Smooth muscle cell (in vitro differentiated cells): ENCODE measurements at regions not wholly inside any gene's neighbourhood (a gene's known extent, or its start where the extent isn't known, plus 50 kb on each side); places are given as distances from the start of the nearest gene placed in this dataset.

ENCODE experiments used
- DNase-seq: peaks from one replicate; lab custom pipeline; 2025; ENCODE audit not compliant: unreplicated experiment; lab: John Stamatoyannopoulos, UW
- H2AFZ ChIP-seq: fragments of 200-600 bp; sonication (generic); 2 replicates; pipeline ENCODE4 v1.6.0; 2016; ENCODE audit warnings: antibody characterized with exemption, low read depth, mild to moderate bottlenecking
- H3F3A ChIP-seq: fragments of 200-600 bp; sonication (generic); 2 replicates; pipeline ENCODE4 v1.6.0; 2017; ENCODE audit warnings: antibody characterized with exemption, low read depth
- H3K27ac ChIP-seq: fragments of 200-600 bp; sonication (generic); 2 replicates; pipeline ENCODE4 v1.5.1; 2016; ENCODE audit warnings: low read depth, mild to moderate bottlenecking
- H3K27me3 ChIP-seq: fragments of 200-600 bp; sonication (generic); 2 replicates; pipeline ENCODE4 v1.6.1; 2016; ENCODE audit warnings: low read depth, mild to moderate bottlenecking
- H3K36me3 ChIP-seq: fragments of 200-600 bp; sonication (generic); 2 replicates; pipeline ENCODE4 v1.5.1; 2016; ENCODE audit warnings: low read depth
- H3K4me1 ChIP-seq: fragments of 200-600 bp; sonication (generic); 2 replicates; pipeline ENCODE4 v1.5.1; 2016; ENCODE audit warnings: low read depth
- H3K4me2 ChIP-seq: fragments of 200-600 bp; sonication (generic); 2 replicates; pipeline ENCODE4 v1.6.0; 2016; ENCODE audit warnings: mild to moderate bottlenecking
- H3K4me3 ChIP-seq: fragments of 200-600 bp; sonication (generic); 2 replicates; pipeline ENCODE4 v1.5.1; 2016; ENCODE audit warnings: mild to moderate bottlenecking
- H3K79me2 ChIP-seq: fragments of 200-600 bp; sonication (generic); 2 replicates; pipeline ENCODE4 v1.6.0; 2016; ENCODE audit warnings: low read depth, mild to moderate bottlenecking
- H3K9ac ChIP-seq: fragments of 200-600 bp; sonication (generic); 2 replicates; pipeline ENCODE4 v1.6.0; 2016; ENCODE audit warnings: low read depth
- H3K9me3 ChIP-seq: fragments of 200-600 bp; sonication (generic); replicated peaks from 2 replicates; pipeline ENCODE4 v1.5.1; 2016; ENCODE audit warnings: low read depth
- H4K20me1 ChIP-seq: fragments of 200-600 bp; sonication (generic); 2 replicates; pipeline ENCODE4 v1.6.0; 2016; ENCODE audit warnings: low read depth
- CTCF ChIP-seq: fragments of 200-600 bp; sonication (generic); IDR thresholded peaks from 2 replicates; pipeline ENCODE4 v1.5.1; 2017; ENCODE audit warnings: borderline replicate concordance, mild to moderate bottlenecking, antibody characterized with exemption; ENCODE audit not compliant: insufficient read depth, poor library complexity, severe bottlenecking
- WGBS: methylation state at CpG from one replicate; pipeline ENCODE4 v1.1.7; 2016; ENCODE audit warnings: low lambda C conversion rate; 5-methylcytosine and 5-hydroxymethylcytosine counted together

- Histone ChIP-seq H3F3A (no peaks in the 10 kb centered on the region), H3K27ac (no peak overlapping the region), H3K4me3 (no peak overlapping the region), H3K36me3 (no peaks in the 10 kb centered on the region), H3K9ac (no peak overlapping the region), H3K4me2 (no peak overlapping the region), H4K20me1 (no peaks in the 10 kb centered on the region), H3K79me2 (no peaks in the 10 kb centered on the region), H2AFZ (no peak overlapping the region), H3K27me3 (no peaks in the 10 kb centered on the region), H3K9me3 (no peaks in the 10 kb centered on the region), H3K4me1 (no peaks in the 10 kb centered on the region)
- DNase-seq: no peak
- no peak for TF ChIP-seq CTCF
- WGBS: 70% methylated on average over 1 of the region's 1 CpG
Measured at GRCh38 chr1:78284354-78284753, 206.4 kb upstream of the PTGFR start.

DNA sequence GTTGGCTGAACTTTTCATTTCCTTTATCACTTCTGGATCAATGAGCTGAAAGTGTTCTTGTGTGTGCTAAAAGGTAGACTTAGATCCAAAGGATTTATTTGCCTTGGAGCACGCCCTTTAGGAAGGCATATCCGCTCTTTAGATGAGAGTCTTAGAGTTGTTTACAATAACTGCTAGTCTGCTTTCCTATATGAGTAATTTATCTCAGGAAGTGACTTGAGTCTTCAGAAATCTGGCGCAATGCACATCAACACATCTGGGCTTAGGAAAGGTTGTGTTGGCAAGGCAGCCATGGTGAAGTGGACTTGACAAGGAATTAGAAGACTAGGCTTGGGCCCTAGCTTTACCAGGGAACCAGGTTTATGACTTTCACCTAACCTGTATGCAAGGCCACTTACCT is 204.1 kb upstream of the PTGFR start:
- DNase-seq: no peak
- TF ChIP-seq CTCF: no peak
- Histone ChIP-seq H3K4me1 (no peaks in the 10 kb centered on the region), H3K27ac (peak overlapping the region; percentile 2), H3F3A (no peaks in the 10 kb centered on the region), H3K79me2 (no peaks in the 10 kb centered on the region), H3K4me3 (no peak overlapping the region), H4K20me1 (no peaks in the 10 kb centered on the region), H2AFZ (no peak overlapping the region), H3K4me2 (no peak overlapping the region), H3K36me3 (no peaks in the 10 kb centered on the region), H3K27me3 (no peaks in the 10 kb centered on the region), H3K9ac (no peak overlapping the region), H3K9me3 (no peaks in the 10 kb centered on the region)
- WGBS: 66% methylated on average over 3 of the region's 3 CpGs

DNA sequence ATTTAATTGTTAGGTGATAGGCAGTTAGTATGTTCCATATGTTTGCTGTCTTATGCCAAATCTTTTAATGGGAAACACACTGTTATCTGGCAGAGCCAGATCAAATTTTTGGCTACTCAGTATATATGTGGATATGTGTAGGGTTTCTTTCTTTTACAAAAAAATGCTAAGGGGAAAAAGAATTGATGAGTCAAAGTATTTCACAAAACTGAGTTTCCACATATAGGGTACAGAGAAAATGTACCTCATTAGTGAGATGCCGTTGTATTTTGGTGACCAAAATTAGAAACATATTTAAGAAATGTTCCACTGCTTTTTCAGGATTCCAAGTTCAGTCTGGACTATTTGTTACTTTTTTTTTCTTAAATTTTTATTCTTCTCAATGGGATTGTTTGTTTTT is 201.2 kb upstream of the PTGFR start:
- H3K27ac ChIP-seq: no peak overlapping the region
- H3K4me3 ChIP-seq: no peak overlapping the region
- 77% methylated on average over 1 of the region's 1 CpG for WGBS
- H3K36me3 ChIP-seq: no peaks in the 10 kb centered on the region
- H3K79me2 ChIP-seq: no peaks in the 10 kb centered on the region
- TF ChIP-seq CTCF: no peak
- no peak overlapping the region for H3K4me2 ChIP-seq
- no peak overlapping the region for H3K9ac ChIP-seq
- no peaks in the 10 kb centered on the region for H3K4me1 ChIP-seq
- DNase-seq: no peak
- no peaks in the 10 kb centered on the region for H3K9me3 ChIP-seq
- no peaks in the 10 kb centered on the region for H3F3A ChIP-seq
- no peaks in the 10 kb centered on the region for H4K20me1 ChIP-seq
- H2AFZ ChIP-seq: no peak overlapping the region
- H3K27me3 ChIP-seq: no peaks in the 10 kb centered on the region

DNA sequence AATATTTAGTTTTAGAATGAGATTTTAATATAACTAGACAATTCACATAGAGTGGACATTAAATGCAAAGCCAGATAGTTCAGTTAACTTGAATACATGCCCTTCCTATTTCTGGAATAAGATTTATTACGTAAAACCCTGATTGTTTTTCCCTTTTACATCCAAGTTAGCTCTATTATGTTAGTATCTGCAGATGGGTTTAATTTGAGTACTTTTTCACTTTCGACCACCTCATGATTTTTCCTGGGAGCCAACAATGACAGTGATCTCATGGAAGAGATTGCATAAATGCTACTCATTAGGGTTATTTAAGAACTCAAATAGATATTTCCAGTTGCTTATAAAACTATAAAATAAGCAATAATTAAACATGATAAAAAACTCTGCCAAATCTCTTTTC is 199.4 kb upstream of the PTGFR start:
- Histone ChIP-seq H3K9ac (no peak overlapping the region), H3K4me1 (no peaks in the 10 kb centered on the region), H3K27me3 (no peaks in the 10 kb centered on the region), H3K9me3 (no peaks in the 10 kb centered on the region), H3K4me2 (no peak overlapping the region), H2AFZ (no peak overlapping the region), H3F3A (no peaks in the 10 kb centered on the region), H3K79me2 (no peaks in the 10 kb centered on the region), H3K4me3 (no peak overlapping the region), H3K36me3 (no peaks in the 10 kb centered on the region), H4K20me1 (no peaks in the 10 kb centered on the region), H3K27ac (no peak overlapping the region)
- DNase-seq: no peak
- 82% methylated on average over 2 of the region's 2 CpGs for WGBS
- TF ChIP-seq CTCF: no peak
